SK-N-SH treated with all-trans-retinoic acid at 6 μM for 48 hours (cell line): ENCODE measurements at regions not wholly inside any gene's neighbourhood (a gene's known extent, or its start where the extent isn't known, plus 50 kb on each side); places are given as distances from the start of the nearest gene placed in this dataset.

ENCODE experiments used
- ESRRG ChIP-seq: fragments of 250-450 bp; sonication (Bioruptor Pico); IDR thresholded peaks from 2 replicates; pipeline ENCODE4 v1.6.1; 2021; ENCODE audit warnings: mild to moderate bottlenecking
- GLIS3 ChIP-seq: fragments of 250-450 bp; sonication (Bioruptor Pico); IDR thresholded peaks from 2 replicates; pipeline ENCODE4 v1.5.0; 2020; ENCODE audit warnings: mild to moderate bottlenecking, moderate library complexity
- RARB ChIP-seq: fragments of 250-450 bp; sonication (Bioruptor Pico); IDR thresholded peaks from 2 replicates; pipeline ENCODE4 v1.8.0; 2021; ENCODE audit warnings: mild to moderate bottlenecking, moderate library complexity
- SNAI2 ChIP-seq: fragments of 250-450 bp; sonication (Bioruptor Pico); IDR thresholded peaks from 2 replicates; pipeline ENCODE4 v1.5.0; 2020; ENCODE audit warnings: mild to moderate bottlenecking, moderate library complexity
- TOX ChIP-seq: fragments of 250-450 bp; sonication (Bioruptor Pico); IDR thresholded peaks from 2 replicates; pipeline ENCODE4 v1.8.0; 2021; ENCODE audit warnings: mild to moderate bottlenecking, moderate library complexity, borderline replicate concordance
- TSHZ2 ChIP-seq: fragments of 250-450 bp; sonication (Bioruptor Pico); IDR thresholded peaks from 2 replicates; pipeline ENCODE4 v1.5.0; 2020; ENCODE audit warnings: mild to moderate bottlenecking, moderate library complexity
- ZC3H10 ChIP-seq: fragments of 250-450 bp; sonication (Bioruptor Pico); IDR thresholded peaks from 2 replicates; pipeline ENCODE4 v1.5.1; 2021; ENCODE audit warnings: mild to moderate bottlenecking, moderate library complexity
- ZNF565 ChIP-seq: fragments of 450-650 bp; formaldehyde crosslinking; conservative IDR thresholded peaks from 2 replicates; pipeline ENCODE4 v1.5.0; 2020; ENCODE audit warnings: low read depth, mild to moderate bottlenecking, moderate library complexity
- ZNF8 ChIP-seq: fragments of 450-650 bp; formaldehyde crosslinking; IDR thresholded peaks from 2 replicates; pipeline ENCODE4 v1.5.0; 2020; ENCODE audit warnings: mild to moderate bottlenecking, moderate library complexity
- TF ChIP-seq, protein P1 (sequence below): fragments of 250-450 bp; sonication (Bioruptor Pico); IDR thresholded peaks from 2 replicates; pipeline ENCODE4 v1.8.0; 2020; ENCODE audit warnings: mild to moderate bottlenecking, moderate library complexity, borderline replicate concordance

DNA sequence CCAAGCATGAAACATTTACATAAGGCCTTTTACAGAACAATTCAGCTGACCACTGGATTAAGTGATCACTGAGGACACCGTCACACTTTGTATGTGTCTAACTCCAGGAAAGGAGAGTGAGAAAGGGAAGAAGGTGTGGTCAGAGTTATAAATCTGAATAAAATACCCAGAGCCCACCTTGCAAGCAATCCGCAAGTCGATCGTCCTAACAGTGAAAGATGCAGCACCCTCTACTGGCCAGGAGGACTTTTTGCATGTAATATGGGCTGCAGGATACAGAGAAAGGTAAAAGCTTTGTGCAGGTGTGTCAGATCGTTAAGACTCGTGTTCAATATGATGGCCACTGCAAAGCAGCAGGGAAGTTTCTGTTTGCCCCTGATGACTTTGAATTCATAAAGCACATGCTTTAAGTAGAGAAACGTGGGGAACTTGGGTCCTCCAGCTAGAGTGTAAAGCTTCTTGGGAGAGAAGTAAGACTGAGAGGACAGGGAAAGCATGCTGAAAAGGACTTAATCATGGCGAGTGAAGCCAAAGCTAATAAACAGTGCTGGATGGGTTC is 68.5 kb upstream of the BMPER start:
- no peak for TF ChIP-seq ESRRG
- TF ChIP-seq GLIS3 (CRISPR knock-in tag): no peak
- TF ChIP-seq RARB: no peak
- TF ChIP-seq, protein P1, sequence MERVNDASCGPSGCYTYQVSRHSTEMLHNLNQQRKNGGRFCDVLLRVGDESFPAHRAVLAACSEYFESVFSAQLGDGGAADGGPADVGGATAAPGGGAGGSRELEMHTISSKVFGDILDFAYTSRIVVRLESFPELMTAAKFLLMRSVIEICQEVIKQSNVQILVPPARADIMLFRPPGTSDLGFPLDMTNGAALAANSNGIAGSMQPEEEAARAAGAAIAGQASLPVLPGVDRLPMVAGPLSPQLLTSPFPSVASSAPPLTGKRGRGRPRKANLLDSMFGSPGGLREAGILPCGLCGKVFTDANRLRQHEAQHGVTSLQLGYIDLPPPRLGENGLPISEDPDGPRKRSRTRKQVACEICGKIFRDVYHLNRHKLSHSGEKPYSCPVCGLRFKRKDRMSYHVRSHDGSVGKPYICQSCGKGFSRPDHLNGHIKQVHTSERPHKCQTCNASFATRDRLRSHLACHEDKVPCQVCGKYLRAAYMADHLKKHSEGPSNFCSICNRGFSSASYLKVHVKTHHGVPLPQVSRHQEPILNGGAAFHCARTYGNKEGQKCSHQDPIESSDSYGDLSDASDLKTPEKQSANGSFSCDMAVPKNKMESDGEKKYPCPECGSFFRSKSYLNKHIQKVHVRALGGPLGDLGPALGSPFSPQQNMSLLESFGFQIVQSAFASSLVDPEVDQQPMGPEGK (CRISPR knock-in tag): no peak
- no peak for TF ChIP-seq ZNF8 (CRISPR knock-in tag)
- no peak for TF ChIP-seq TOX (CRISPR knock-in tag)
- TF ChIP-seq TSHZ2 (CRISPR knock-in tag): no peak
- no peak for TF ChIP-seq ZC3H10
- TF ChIP-seq ZNF565 (CRISPR knock-in tag): no peak
- TF ChIP-seq SNAI2: no peak
